Gastroesophageal sphincter (tissue), 3 donors: ENCODE measurements at regions not wholly inside any gene's neighbourhood (a gene's known extent, or its start where the extent isn't known, plus 50 kb on each side); places are given as distances from the start of the nearest gene placed in this dataset.

Experiments
- EP300 ChIP-seq: sonication (generic); formaldehyde crosslinking; IDR thresholded peaks from one replicate; pipeline ENCODE4 v1.6.1; 2017; ENCODE audit warnings: antibody characterized with exemption, mild to moderate bottlenecking
- POLR2A ChIP-seq, 2 donors: fragments of 450-650 bp; IDR thresholded peaks; one replicate each; pipeline ENCODE4 v1.6.1; 2017; ENCODE audit warnings: antibody characterized with exemption in 2 of 2, mild to moderate bottlenecking in 2 of 2, moderate library complexity in 1 of 2
- POLR2AphosphoS5 ChIP-seq: sonication (generic); formaldehyde crosslinking; IDR thresholded peaks from one replicate; pipeline ENCODE4 v1.6.1; 2017; ENCODE audit warnings: antibody characterized with exemption
- TF ChIP-seq, protein P1 (sequence below), 4 experiments: fragments of 200-600 bp in 2 of 4; fragments of 450-650 bp in 2 of 4; sonication (generic) in 1 of 4; IDR thresholded peaks; one replicate each; pipeline ENCODE4 v1.5.1; 2017 to 2019; ENCODE audit warnings: antibody characterized with exemption in 4 of 4, mild to moderate bottlenecking in 2 of 4, moderate library complexity in 2 of 4

DNA sequence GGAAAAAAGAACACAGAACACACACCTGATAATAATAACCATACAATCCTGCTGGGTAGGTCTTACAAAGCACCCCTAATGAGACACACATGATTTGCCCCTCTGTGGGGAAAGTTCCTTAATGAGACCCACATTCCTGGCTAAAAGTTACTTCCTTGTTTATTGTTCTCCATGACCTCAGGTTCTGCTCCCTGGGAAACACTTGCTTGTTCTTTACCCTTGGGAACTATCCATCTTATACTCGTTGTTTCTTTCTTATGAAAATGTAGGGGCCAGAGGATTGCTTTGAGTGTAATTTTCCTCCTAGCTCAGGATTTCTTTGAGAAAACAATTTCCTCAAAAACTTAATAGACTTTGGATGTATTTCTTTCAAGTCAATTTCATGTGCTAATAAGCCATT lies 52.1 kb upstream of the PCDH10 start:
- TF ChIP-seq, protein P1, sequence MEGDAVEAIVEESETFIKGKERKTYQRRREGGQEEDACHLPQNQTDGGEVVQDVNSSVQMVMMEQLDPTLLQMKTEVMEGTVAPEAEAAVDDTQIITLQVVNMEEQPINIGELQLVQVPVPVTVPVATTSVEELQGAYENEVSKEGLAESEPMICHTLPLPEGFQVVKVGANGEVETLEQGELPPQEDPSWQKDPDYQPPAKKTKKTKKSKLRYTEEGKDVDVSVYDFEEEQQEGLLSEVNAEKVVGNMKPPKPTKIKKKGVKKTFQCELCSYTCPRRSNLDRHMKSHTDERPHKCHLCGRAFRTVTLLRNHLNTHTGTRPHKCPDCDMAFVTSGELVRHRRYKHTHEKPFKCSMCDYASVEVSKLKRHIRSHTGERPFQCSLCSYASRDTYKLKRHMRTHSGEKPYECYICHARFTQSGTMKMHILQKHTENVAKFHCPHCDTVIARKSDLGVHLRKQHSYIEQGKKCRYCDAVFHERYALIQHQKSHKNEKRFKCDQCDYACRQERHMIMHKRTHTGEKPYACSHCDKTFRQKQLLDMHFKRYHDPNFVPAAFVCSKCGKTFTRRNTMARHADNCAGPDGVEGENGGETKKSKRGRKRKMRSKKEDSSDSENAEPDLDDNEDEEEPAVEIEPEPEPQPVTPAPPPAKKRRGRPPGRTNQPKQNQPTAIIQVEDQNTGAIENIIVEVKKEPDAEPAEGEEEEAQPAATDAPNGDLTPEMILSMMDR (IDR thresholded peaks at IDR 0.05): no peak
- TF ChIP-seq POLR2A (IDR thresholded peaks at IDR 0.05) (no peak), POLR2AphosphoS5 (no peak), EP300 (no peak)
